Mesenchymal stem cell (in vitro differentiated cells and primary cell): ENCODE measurements at regions not wholly inside any gene's neighbourhood (a gene's known extent, or its start where the extent isn't known, plus 50 kb on each side); places are given as distances from the start of the nearest gene placed in this dataset.

Experiments
- DNase-seq: peaks from one replicate; pipeline ENCODE4 v3.0.0-alpha.2; 2013
- H2AFZ ChIP-seq: one replicate; pipeline ENCODE4 v1.6.1; 2013; ENCODE audit warnings: low read depth, mild to moderate bottlenecking, control low read depth, inconsistent platforms, low read length, moderate library complexity
- H2AK5ac ChIP-seq: 2 replicates; pipeline ENCODE4 v1.6.1; 2013; ENCODE audit warnings: low read length, moderate library complexity, mild to moderate bottlenecking, inconsistent platforms; ENCODE audit not compliant: severe bottlenecking
- H2BK120ac ChIP-seq: one replicate; pipeline ENCODE4 v1.6.1; 2013; ENCODE audit warnings: low read depth, mild to moderate bottlenecking, inconsistent platforms, low read length, moderate library complexity
- H2BK12ac ChIP-seq, 2 experiments: one replicate each; pipeline ENCODE4 v1.6.1; 2013; ENCODE audit warnings: inconsistent platforms in 2 of 2, low read length in 2 of 2, mild to moderate bottlenecking in 2 of 2, moderate library complexity in 2 of 2, control low read depth in 1 of 2
- H2BK15ac ChIP-seq: one replicate; pipeline ENCODE4 v1.6.1; 2013; ENCODE audit warnings: mild to moderate bottlenecking, low read depth, inconsistent platforms; ENCODE audit not compliant: poor library complexity, severe bottlenecking
- H2BK5ac ChIP-seq: 2 replicates; pipeline ENCODE4 v1.6.1; 2013; ENCODE audit warnings: low read depth, mild to moderate bottlenecking, low read length, control low read depth, inconsistent platforms; ENCODE audit not compliant: poor library complexity, severe bottlenecking
- H3K14ac ChIP-seq, 2 experiments: one replicate each; pipeline ENCODE4 v1.6.1; 2013; ENCODE audit warnings: inconsistent platforms in 2 of 2, low read length in 2 of 2, control low read depth in 1 of 2, mild to moderate bottlenecking in 1 of 2, moderate library complexity in 1 of 2
- H3K18ac ChIP-seq, 2 experiments: one replicate each; pipeline ENCODE4 v1.6.1; 2013; ENCODE audit warnings: inconsistent platforms in 2 of 2, low read length in 2 of 2, control low read depth in 1 of 2, low read depth in 1 of 2, mild to moderate bottlenecking in 1 of 2
- H3K23ac ChIP-seq, 2 experiments: one replicate each; pipeline ENCODE4 v1.6.1; 2013; ENCODE audit warnings: inconsistent platforms in 2 of 2, low read length in 2 of 2, mild to moderate bottlenecking in 2 of 2, moderate library complexity in 2 of 2, control low read depth in 1 of 2
- H3K27ac ChIP-seq: 2 replicates; pipeline ENCODE4 v1.5.1; 2013; ENCODE audit warnings: mild to moderate bottlenecking, moderate library complexity, low read length, control low read depth, inconsistent platforms; ENCODE audit not compliant: poor library complexity, severe bottlenecking
- H3K27me3 ChIP-seq, 2 experiments: 2 replicates each; pipeline versions ENCODE4 v1.6.1 to v1.7.0; 2013; ENCODE audit warnings: low read length in 2 of 2, mild to moderate bottlenecking in 2 of 2, moderate library complexity in 2 of 2, control low read depth in 1 of 2, inconsistent platforms in 1 of 2; ENCODE audit not compliant: control insufficient read depth in 1 of 2, insufficient read depth in 1 of 2
- H3K36me3 ChIP-seq, 2 experiments: 2 replicates each; pipeline versions ENCODE4 v1.6.1 to v1.7.0; 2013; ENCODE audit warnings: low read length in 2 of 2, control low read depth in 1 of 2, inconsistent platforms in 1 of 2, low read depth in 1 of 2, mild to moderate bottlenecking in 1 of 2; ENCODE audit not compliant: insufficient read depth in 2 of 2, control insufficient read depth in 1 of 2
- H3K4ac ChIP-seq, 2 experiments: one replicate each; pipeline ENCODE4 v1.6.1; 2013; ENCODE audit warnings: inconsistent platforms in 2 of 2, low read length in 2 of 2, mild to moderate bottlenecking in 2 of 2, moderate library complexity in 2 of 2, control low read depth in 1 of 2, low read depth in 1 of 2
- H3K4me1 ChIP-seq: 2 replicates; pipeline ENCODE4 v1.6.1; 2013; ENCODE audit warnings: low read depth, low read length, control low read depth; ENCODE audit not compliant: control insufficient read depth, insufficient read depth
- H3K4me2 ChIP-seq: 2 replicates; pipeline ENCODE4 v1.6.1; 2013; ENCODE audit warnings: low read length, mild to moderate bottlenecking, inconsistent platforms; ENCODE audit not compliant: poor library complexity, severe bottlenecking
- H3K4me3 ChIP-seq, 2 experiments: 2 replicates each; pipeline versions ENCODE4 v1.5.1 to v1.7.0; 2013; ENCODE audit warnings: low read length in 2 of 2, mild to moderate bottlenecking in 2 of 2, control low read depth in 1 of 2, low read depth in 1 of 2; ENCODE audit not compliant: insufficient read depth in 1 of 2
- H3K79me1 ChIP-seq: replicated peaks from 2 replicates; pipeline ENCODE4 v1.6.1; 2013; ENCODE audit warnings: mild to moderate bottlenecking, control low read depth, low read length, inconsistent platforms; ENCODE audit not compliant: poor library complexity, severe bottlenecking
- H3K9ac ChIP-seq: 2 replicates; pipeline ENCODE4 v1.7.0; 2013; ENCODE audit warnings: mild to moderate bottlenecking, low read length, moderate library complexity
- H3K9me3 ChIP-seq: 2 replicates; pipeline ENCODE4 v1.7.0; 2013; ENCODE audit warnings: mild to moderate bottlenecking, low read length; ENCODE audit not compliant: control insufficient read depth
- H4K8ac ChIP-seq: one replicate; pipeline ENCODE4 v1.6.1; 2013; ENCODE audit warnings: inconsistent platforms, mild to moderate bottlenecking, low read length, moderate library complexity
- H4K91ac ChIP-seq: one replicate; pipeline ENCODE4 v1.6.1; 2013; ENCODE audit warnings: mild to moderate bottlenecking, low read length, inconsistent platforms
- WGBS: methylation state at CpG from one replicate; pipeline ENCODE4 v1.1.7; 2013; ENCODE audit warnings: mixed read lengths; 5-methylcytosine and 5-hydroxymethylcytosine counted together

GRCh38 chr4:14254926-14255325, 627.4 kb upstream of the BOD1L1 start:
- Histone ChIP-seq H2BK5ac (no peak overlapping the region), H3K79me1 (no peaks in the 10 kb centered on the region), H3K36me3 (no peaks in the 10 kb centered on the region), H3K4ac (no peak overlapping the region), H3K23ac (no peak overlapping the region), H3K4me3 (no peak overlapping the region), H2BK120ac (no peak overlapping the region), H2AFZ (no peak overlapping the region), H3K9me3 (peaks cover 3% of the 10 kb centered on the region), H3K4me1 (no peaks in the 10 kb centered on the region), H2BK12ac (no peak overlapping the region), H4K91ac (no peak overlapping the region), H3K27ac (no peak overlapping the region), H3K9ac (no peak overlapping the region), H3K4me2 (no peak overlapping the region), H3K14ac (no peak overlapping the region), H2BK15ac (no peak overlapping the region), H4K8ac (no peak overlapping the region), H3K27me3 (no peaks in the 10 kb centered on the region), H2AK5ac (no peak overlapping the region), H3K18ac (no peak overlapping the region)
- 89% methylated on average over 1 of the region's 1 CpG for WGBS
- DNase-seq, result no peak

DNA sequence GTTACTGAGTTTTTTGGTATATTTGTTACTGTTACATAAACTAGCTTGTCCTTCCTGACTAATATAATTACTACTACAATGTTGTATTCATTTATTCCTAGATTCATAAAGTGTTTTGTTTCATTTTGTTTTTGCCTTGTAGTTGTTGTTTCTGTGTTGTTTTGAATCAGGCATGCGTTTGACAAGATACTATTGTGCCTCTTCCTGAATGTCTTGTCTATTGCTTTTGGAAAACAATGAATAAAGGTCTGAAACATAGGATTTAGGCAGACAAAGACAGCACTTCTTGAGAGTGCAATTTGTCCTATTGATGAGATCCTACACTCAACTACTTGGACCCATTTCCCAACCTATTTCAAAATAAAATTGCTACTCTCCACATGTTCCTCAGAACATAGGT, 630.4 kb upstream of the BOD1L1 start:
- H3K18ac ChIP-seq, result no peak overlapping the region
- H2BK5ac ChIP-seq, result no peak overlapping the region
- no peak overlapping the region for H3K9ac ChIP-seq
- H3K14ac ChIP-seq, result no peak overlapping the region
- no peaks in the 10 kb centered on the region for H3K4me1 ChIP-seq
- H3K27me3 ChIP-seq, result no peaks in the 10 kb centered on the region
- no peak overlapping the region for H3K4me2 ChIP-seq
- DNase-seq, result no peak
- no peak overlapping the region for H2BK12ac ChIP-seq
- no peak overlapping the region for H3K27ac ChIP-seq
- no peak overlapping the region for H2AK5ac ChIP-seq
- no peaks in the 10 kb centered on the region for H3K9me3 ChIP-seq
- H2AFZ ChIP-seq, result no peak overlapping the region
- no peak overlapping the region for H3K4ac ChIP-seq
- no peaks in the 10 kb centered on the region for H3K36me3 ChIP-seq
- H3K79me1 ChIP-seq, result no peaks in the 10 kb centered on the region
- H3K23ac ChIP-seq, result no peak overlapping the region
- H2BK15ac ChIP-seq, result no peak overlapping the region
- H4K91ac ChIP-seq, result no peak overlapping the region
- no peak overlapping the region for H3K4me3 ChIP-seq
- 67% methylated on average over 1 of the region's 1 CpG for WGBS
- no peak overlapping the region for H2BK120ac ChIP-seq
- H4K8ac ChIP-seq, result no peak overlapping the region

- Histone ChIP-seq H2BK120ac (no peak overlapping the region), H3K18ac (no peak overlapping the region), H3K27ac (no peak overlapping the region), H3K27me3 (no peaks in the 10 kb centered on the region), H3K14ac (no peak overlapping the region), H4K91ac (no peak overlapping the region), H3K4me2 (no peak overlapping the region), H3K4me3 (no peak overlapping the region), H3K23ac (no peak overlapping the region), H3K4ac (no peak overlapping the region), H4K8ac (no peak overlapping the region), H3K36me3 (no peaks in the 10 kb centered on the region), H2BK12ac (no peak overlapping the region), H2BK15ac (no peak overlapping the region), H2BK5ac (no peak overlapping the region), H2AFZ (no peak overlapping the region), H2AK5ac (no peak overlapping the region), H3K79me1 (no peaks in the 10 kb centered on the region), H3K4me1 (no peaks in the 10 kb centered on the region), H3K9ac (no peak overlapping the region), H3K9me3 (no peaks in the 10 kb centered on the region)
- DNase-seq, result no peak
- 81% methylated on average over 4 of the region's 4 CpGs for WGBS
Measured at GRCh38 chr4:14259936-14260335, 632.4 kb upstream of the BOD1L1 start.

- no peak overlapping the region for H4K8ac ChIP-seq
- H3K79me1 ChIP-seq, result no peaks in the 10 kb centered on the region
- H2AFZ ChIP-seq, result no peak overlapping the region
- no peak overlapping the region for H3K9ac ChIP-seq
- no peak overlapping the region for H3K4me3 ChIP-seq
- H4K91ac ChIP-seq, result no peak overlapping the region
- H2BK120ac ChIP-seq, result no peak overlapping the region
- no peak overlapping the region for H2BK5ac ChIP-seq
- no peak overlapping the region for H3K4me2 ChIP-seq
- no peak overlapping the region for H2AK5ac ChIP-seq
- DNase-seq, result no peak
- H3K23ac ChIP-seq, result no peak overlapping the region
- no peak overlapping the region for H3K18ac ChIP-seq
- H2BK15ac ChIP-seq, result no peak overlapping the region
- no peak overlapping the region for H2BK12ac ChIP-seq
- no peaks in the 10 kb centered on the region for H3K4me1 ChIP-seq
- no peaks in the 10 kb centered on the region for H3K36me3 ChIP-seq
- no peak overlapping the region for H3K4ac ChIP-seq
- H3K14ac ChIP-seq, result no peak overlapping the region
- H3K27me3 ChIP-seq, result no peaks in the 10 kb centered on the region
- WGBS, result 70% methylated on average over 2 of the region's 3 CpGs
- H3K27ac ChIP-seq, result no peak overlapping the region
- no peaks in the 10 kb centered on the region for H3K9me3 ChIP-seq
Measured at GRCh38 chr4:14260591-14260990, 633.1 kb upstream of the BOD1L1 start.
